PC-3 (cell line): ENCODE measurements at regions not wholly inside any gene's neighbourhood (a gene's known extent, or its start where the extent isn't known, plus 50 kb on each side); places are given as distances from the start of the nearest gene placed in this dataset.

Experiments
- ATAC-seq: fragments of 200-7000 bp; cut with Tn5 transposase; 2 replicates; pipeline ENCODE4 v1.9.1; 2020; ENCODE audit warnings: mild to moderate bottlenecking, moderate library complexity
- BruUV-seq: library from RNA; stranded (reverse); fragments of 400-500 nt; replicated peaks from 2 replicates; lab custom pipeline; 2021; lab: Mats Ljungman, UMichigan
- CTCF ChIA-PET: fragments of 300-600 bp; sonication (Branson Sonifier 250); formaldehyde crosslinking; loops from one replicate; lab custom pipeline; 2022; ENCODE audit warnings: antibody characterized with exemption; lab: Charles Lee
- POLR2A ChIA-PET: fragments of 300-600 bp; sonication (Branson Sonifier 250); formaldehyde crosslinking; loops from one replicate; lab custom pipeline; 2022; ENCODE audit warnings: antibody characterized with exemption; ENCODE audit not compliant: unreplicated experiment; lab: Charles Lee
- DNase-seq: peaks from one replicate; pipeline ENCODE4 v3.0.0-alpha.2; 2015
- H2AFZ ChIP-seq: fragments of 300-600 bp; sonication (generic); 2 replicates; pipeline ENCODE4 v1.6.0; 2016; ENCODE audit warnings: antibody characterized with exemption, low read length
- H3F3A ChIP-seq: fragments of 300-600 bp; sonication (generic); one replicate; pipeline ENCODE4 v1.6.0; 2017; ENCODE audit warnings: antibody characterized with exemption, low read length, control low read depth, mild to moderate bottlenecking; ENCODE audit not compliant: unreplicated experiment
- H3K27ac ChIP-seq: fragments of 300-600 bp; sonication (generic); 2 replicates; pipeline ENCODE4 v1.5.1; 2016; ENCODE audit warnings: mild to moderate bottlenecking, low read length
- H3K27me3 ChIP-seq: fragments of 300-600 bp; sonication (generic); 2 replicates; pipeline ENCODE4 v1.6.1; 2016; ENCODE audit warnings: low read length, mixed read lengths
- H3K36me3 ChIP-seq: fragments of 300-600 bp; sonication (generic); 2 replicates; pipeline ENCODE4 v1.6.1; 2016; ENCODE audit warnings: low read depth, mixed run types, low read length, mixed read lengths
- H3K4me1 ChIP-seq: fragments of 300-600 bp; sonication (generic); 2 replicates; pipeline ENCODE4 v1.5.1; 2016; ENCODE audit warnings: low read length; ENCODE audit not compliant: insufficient read depth
- H3K4me2 ChIP-seq: fragments of 300-600 bp; sonication (generic); 2 replicates; pipeline ENCODE4 v1.6.0; 2016; ENCODE audit warnings: low read length
- H3K4me3 ChIP-seq: fragments of 300-600 bp; sonication (generic); 2 replicates; pipeline ENCODE4 v1.5.1; 2016; ENCODE audit warnings: mild to moderate bottlenecking, low read length, mixed read lengths
- H3K79me2 ChIP-seq: fragments of 300-600 bp; sonication (generic); 2 replicates; pipeline ENCODE4 v1.6.1; 2017; ENCODE audit warnings: low read length, mixed read lengths
- H3K9ac ChIP-seq: fragments of 300-600 bp; sonication (generic); 2 replicates; pipeline ENCODE4 v1.6.0; 2016; ENCODE audit warnings: mild to moderate bottlenecking, low read length
- H3K9me2 ChIP-seq: fragments of 300-600 bp; sonication (generic); replicated peaks from 2 replicates; pipeline ENCODE4 v1.6.1; 2016; ENCODE audit warnings: mixed run types, low read length, mixed read lengths
- H3K9me3 ChIP-seq: fragments of 300-600 bp; sonication (generic); 2 replicates; pipeline ENCODE4 v1.6.1; 2016; ENCODE audit warnings: low read length, mixed read lengths
- H4K20me1 ChIP-seq: fragments of 300-600 bp; sonication (generic); 2 replicates; pipeline ENCODE4 v1.6.1; 2016; ENCODE audit warnings: low read length, mixed read lengths
- EZH2 ChIP-seq: fragments of 300-600 bp; sonication (generic); IDR thresholded peaks from one replicate; pipeline ENCODE4 v1.6.1; 2017; ENCODE audit warnings: antibody characterized with exemption, mild to moderate bottlenecking, low read length; ENCODE audit not compliant: unreplicated experiment
- EZH2phosphoT487 ChIP-seq: fragments of 300-600 bp; sonication (generic); IDR thresholded peaks from 2 replicates; pipeline ENCODE4 v1.6.1; 2018; ENCODE audit warnings: mild to moderate bottlenecking, antibody characterized with exemption, low read length, borderline replicate concordance
- intact Hi-C: fragments of 100-400 bp; cut with micrococcal nuclease; formaldehyde crosslinking; loops from 2 replicates; pipeline ENCODE4 v1.9.0; 2023
- TF ChIP-seq, protein P1 (sequence below): fragments of 300-600 bp; sonication (generic); conservative IDR thresholded peaks from 2 replicates; pipeline ENCODE4 v1.5.1; 2017; ENCODE audit warnings: antibody characterized with exemption, low read depth, mild to moderate bottlenecking, low read length

DNA sequence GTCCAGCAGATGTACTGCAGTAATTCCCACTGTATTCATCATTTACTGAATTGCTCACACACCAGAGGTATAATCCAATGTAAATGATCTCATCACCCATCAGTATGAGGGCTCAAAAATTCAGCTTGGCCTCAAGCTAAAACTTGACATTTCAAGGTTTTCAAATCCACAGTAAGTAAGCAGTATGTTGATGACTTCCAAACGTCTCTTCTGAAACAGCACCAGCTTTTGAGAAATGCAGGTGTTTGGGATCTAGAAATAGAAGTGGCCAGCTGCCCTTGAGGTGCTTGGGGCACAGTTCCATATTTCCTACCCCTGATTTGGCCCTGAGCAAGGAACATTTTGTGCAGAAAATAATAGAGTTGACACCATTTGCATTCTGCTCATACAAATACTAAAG, 388.0 kb upstream of the TUSC1 start:
- H3K9me3 ChIP-seq, result no peaks in the 10 kb centered on the region
- H3K9me2 ChIP-seq, result no peaks in the 10 kb centered on the region
- no peaks in the 10 kb centered on the region for H3K79me2 ChIP-seq
- POLR2A ChIA-PET, result no interaction called here
- ATAC-seq, result no peak
- no peak overlapping the region for H3K9ac ChIP-seq
- CTCF ChIA-PET, result no interaction called here
- no peak overlapping the region for H2AFZ ChIP-seq
- no peak for TF ChIP-seq EZH2phosphoT487
- TF ChIP-seq, protein P1, sequence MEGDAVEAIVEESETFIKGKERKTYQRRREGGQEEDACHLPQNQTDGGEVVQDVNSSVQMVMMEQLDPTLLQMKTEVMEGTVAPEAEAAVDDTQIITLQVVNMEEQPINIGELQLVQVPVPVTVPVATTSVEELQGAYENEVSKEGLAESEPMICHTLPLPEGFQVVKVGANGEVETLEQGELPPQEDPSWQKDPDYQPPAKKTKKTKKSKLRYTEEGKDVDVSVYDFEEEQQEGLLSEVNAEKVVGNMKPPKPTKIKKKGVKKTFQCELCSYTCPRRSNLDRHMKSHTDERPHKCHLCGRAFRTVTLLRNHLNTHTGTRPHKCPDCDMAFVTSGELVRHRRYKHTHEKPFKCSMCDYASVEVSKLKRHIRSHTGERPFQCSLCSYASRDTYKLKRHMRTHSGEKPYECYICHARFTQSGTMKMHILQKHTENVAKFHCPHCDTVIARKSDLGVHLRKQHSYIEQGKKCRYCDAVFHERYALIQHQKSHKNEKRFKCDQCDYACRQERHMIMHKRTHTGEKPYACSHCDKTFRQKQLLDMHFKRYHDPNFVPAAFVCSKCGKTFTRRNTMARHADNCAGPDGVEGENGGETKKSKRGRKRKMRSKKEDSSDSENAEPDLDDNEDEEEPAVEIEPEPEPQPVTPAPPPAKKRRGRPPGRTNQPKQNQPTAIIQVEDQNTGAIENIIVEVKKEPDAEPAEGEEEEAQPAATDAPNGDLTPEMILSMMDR, result no peak
- no peak for TF ChIP-seq EZH2
- H3K27ac ChIP-seq, result no peak overlapping the region
- no peaks in the 10 kb centered on the region for H3F3A ChIP-seq
- intact Hi-C loops, result no loop called here
- H3K4me1 ChIP-seq, result no peaks in the 10 kb centered on the region
- BruUV-seq, result no TSS peak
- DNase-seq, result no peak
- H3K4me3 ChIP-seq, result no peak overlapping the region
- no peak overlapping the region for H3K4me2 ChIP-seq
- no peaks in the 10 kb centered on the region for H4K20me1 ChIP-seq
- no peaks in the 10 kb centered on the region for H3K36me3 ChIP-seq
- no peaks in the 10 kb centered on the region for H3K27me3 ChIP-seq

DNA sequence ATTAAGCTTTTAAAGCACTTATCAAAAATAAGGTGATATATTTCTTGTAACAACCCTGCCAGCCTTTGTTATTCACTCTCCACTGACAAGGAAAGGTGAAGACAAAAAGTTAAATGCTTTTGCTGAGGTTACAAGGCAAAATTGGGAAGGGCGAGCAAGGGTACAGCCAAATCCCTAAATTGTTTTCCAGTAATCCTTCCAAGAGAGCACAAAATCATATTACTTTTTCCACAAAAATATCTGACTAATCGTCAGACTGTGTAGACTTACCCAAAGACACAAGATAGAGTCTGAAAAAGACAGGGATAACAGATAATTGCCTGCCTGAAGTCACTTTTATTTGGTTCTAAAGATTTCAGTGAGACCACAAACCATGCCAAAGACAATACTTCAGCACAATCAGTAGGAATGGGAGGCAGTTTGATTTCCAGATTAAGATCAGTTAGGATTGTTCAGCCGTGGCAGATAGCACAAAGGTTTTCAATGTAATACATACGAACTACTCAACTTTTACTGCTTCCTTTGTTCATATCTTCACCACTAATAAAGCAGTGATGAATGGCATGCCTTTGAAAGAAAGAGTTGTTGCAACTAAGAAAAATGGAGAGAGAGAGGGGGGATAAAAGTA, 383.8 kb upstream of the TUSC1 start:
- Histone ChIP-seq H4K20me1 (no peaks in the 10 kb centered on the region), H3K27ac (no peak overlapping the region), H3K9me2 (no peaks in the 10 kb centered on the region), H3K36me3 (no peaks in the 10 kb centered on the region), H3K4me2 (no peak overlapping the region), H3K27me3 (no peaks in the 10 kb centered on the region), H3F3A (no peaks in the 10 kb centered on the region), H3K9ac (no peak overlapping the region), H3K9me3 (no peaks in the 10 kb centered on the region), H3K4me1 (no peaks in the 10 kb centered on the region), H3K4me3 (no peak overlapping the region), H3K79me2 (no peaks in the 10 kb centered on the region), H2AFZ (no peak overlapping the region)
- DNase-seq (no peak), ATAC-seq (no peak)
- intact Hi-C loops, result no loop called here
- POLR2A ChIA-PET, result no interaction called here
- TF ChIP-seq EZH2phosphoT487 (no peak), EZH2 (no peak)
- TF ChIP-seq, protein P1, result no peak
- CTCF ChIA-PET, result no interaction called here
- no TSS peak for BruUV-seq

DNA sequence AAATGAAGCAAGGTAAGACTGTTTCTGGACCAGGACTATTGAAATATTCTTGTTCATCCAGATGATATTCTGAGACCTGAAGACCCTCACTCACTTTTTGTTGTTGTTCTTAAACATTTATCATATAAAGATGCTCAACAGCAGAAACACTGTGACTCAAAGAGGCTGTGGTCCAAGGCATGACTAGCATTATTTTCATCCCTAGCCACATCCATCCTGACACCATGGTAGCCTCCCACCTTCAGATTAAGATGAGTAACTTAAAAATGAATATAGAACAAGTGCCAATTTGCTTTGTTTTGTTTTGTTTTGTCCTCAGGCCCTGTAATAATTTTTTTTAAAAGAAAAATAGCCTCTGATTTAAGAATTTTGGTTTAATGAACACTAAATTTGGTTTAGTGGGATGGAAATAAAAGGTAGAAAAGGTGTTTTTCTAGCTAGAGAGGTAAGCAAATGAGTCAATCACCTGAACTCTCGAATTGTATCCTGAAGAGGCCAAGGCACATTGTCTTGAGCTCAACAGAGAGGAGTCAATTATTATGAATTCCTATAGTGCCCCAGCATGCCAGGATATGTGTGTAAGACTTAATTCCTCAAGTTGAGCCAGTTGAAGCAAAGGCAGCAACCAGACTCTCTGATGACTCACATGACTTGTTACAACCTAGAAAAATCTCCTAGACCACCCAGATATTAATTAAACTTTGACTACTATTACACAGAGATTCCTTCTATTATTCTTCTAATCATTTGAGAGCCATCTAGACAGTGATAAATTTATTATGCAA, 380.1 kb upstream of the TUSC1 start:
- Histone ChIP-seq H2AFZ (no peak overlapping the region), H3K4me1 (peaks cover 19% of the 10 kb centered on the region), H3K4me3 (no peak overlapping the region), H3K79me2 (no peaks in the 10 kb centered on the region), H3K9me3 (no peaks in the 10 kb centered on the region), H3K36me3 (no peaks in the 10 kb centered on the region), H3K27me3 (no peaks in the 10 kb centered on the region), H3K9me2 (no peaks in the 10 kb centered on the region), H3K9ac (no peak overlapping the region), H3K27ac (no peak overlapping the region), H3F3A (no peaks in the 10 kb centered on the region), H3K4me2 (no peak overlapping the region), H4K20me1 (no peaks in the 10 kb centered on the region)
- ATAC-seq (no peak), DNase-seq (no peak)
- CTCF ChIA-PET, result no interaction called here
- POLR2A ChIA-PET, result no interaction called here
- intact Hi-C loops, result no loop called here
- TF ChIP-seq, protein P1, result no peak
- TF ChIP-seq EZH2 (no peak), EZH2phosphoT487 (no peak)
- no TSS peak for BruUV-seq
